Prostate gland (tissue), 2 donors: ENCODE measurements at regions not wholly inside any gene's neighbourhood (a gene's known extent, or its start where the extent isn't known, plus 50 kb on each side); places are given as distances from the start of the nearest gene placed in this dataset.

Experiments
- POLR2A ChIP-seq: fragments of 450-650 bp; IDR thresholded peaks from one replicate; pipeline ENCODE4 v1.6.1; 2016; ENCODE audit warnings: antibody characterized with exemption, mild to moderate bottlenecking
- POLR2AphosphoS5 ChIP-seq: sonication (generic); formaldehyde crosslinking; IDR thresholded peaks from one replicate; pipeline ENCODE4 v1.6.1; 2017; ENCODE audit warnings: antibody characterized with exemption
- TF ChIP-seq, protein P1 (sequence below), 4 experiments: fragments of 200-600 bp in 2 of 4; fragments of 450-650 bp in 2 of 4; sonication (generic) in 2 of 4; IDR thresholded peaks; 1 replicate in 3 of 4; 2 replicates in 1 of 4; pipeline ENCODE4 v1.5.1; 2016 to 2019; ENCODE audit warnings: antibody characterized with exemption in 4 of 4, mild to moderate bottlenecking in 2 of 4, moderate library complexity in 2 of 4

DNA sequence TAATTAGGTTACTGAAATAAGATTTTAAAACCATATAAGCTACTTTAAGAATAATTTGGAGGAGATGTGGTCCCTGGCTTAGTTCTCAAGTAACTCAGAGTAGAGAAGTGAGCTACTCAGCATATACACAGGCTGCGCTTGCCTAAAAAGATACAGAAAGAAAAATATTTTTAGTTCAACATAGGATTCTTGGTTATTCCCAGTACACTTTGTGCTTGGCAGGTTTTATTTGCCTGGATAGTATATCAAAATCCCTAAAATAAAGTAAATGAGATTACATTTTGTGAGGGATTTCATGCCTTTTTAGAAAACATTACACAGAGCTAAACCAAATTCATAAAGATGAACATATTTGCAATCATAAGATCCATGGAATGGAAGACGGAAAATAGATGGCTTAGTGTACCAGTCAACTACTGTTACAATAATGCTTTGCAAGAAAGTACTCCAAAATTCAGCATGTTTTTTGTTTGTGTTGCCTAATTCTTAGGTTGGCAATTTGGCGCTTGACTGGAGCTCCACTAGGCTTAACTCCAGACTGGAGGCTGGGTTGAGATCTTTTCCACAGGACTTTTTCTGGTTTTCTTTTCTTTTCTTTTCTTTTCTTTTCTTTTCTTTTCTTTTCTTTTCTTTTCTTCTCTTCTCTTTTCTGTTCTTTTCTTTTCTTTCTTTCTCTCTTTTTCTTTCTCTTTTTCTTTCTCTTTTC is 600.5 kb upstream of the SYT4 start:
- TF ChIP-seq, protein P1, sequence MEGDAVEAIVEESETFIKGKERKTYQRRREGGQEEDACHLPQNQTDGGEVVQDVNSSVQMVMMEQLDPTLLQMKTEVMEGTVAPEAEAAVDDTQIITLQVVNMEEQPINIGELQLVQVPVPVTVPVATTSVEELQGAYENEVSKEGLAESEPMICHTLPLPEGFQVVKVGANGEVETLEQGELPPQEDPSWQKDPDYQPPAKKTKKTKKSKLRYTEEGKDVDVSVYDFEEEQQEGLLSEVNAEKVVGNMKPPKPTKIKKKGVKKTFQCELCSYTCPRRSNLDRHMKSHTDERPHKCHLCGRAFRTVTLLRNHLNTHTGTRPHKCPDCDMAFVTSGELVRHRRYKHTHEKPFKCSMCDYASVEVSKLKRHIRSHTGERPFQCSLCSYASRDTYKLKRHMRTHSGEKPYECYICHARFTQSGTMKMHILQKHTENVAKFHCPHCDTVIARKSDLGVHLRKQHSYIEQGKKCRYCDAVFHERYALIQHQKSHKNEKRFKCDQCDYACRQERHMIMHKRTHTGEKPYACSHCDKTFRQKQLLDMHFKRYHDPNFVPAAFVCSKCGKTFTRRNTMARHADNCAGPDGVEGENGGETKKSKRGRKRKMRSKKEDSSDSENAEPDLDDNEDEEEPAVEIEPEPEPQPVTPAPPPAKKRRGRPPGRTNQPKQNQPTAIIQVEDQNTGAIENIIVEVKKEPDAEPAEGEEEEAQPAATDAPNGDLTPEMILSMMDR (IDR thresholded peaks at IDR 0.05) = no peak
- no peak for TF ChIP-seq POLR2A
- no peak for TF ChIP-seq POLR2AphosphoS5
